IMR-90 (cell line): ENCODE measurements at regions not wholly inside any gene's neighbourhood (a gene's known extent, or its start where the extent isn't known, plus 50 kb on each side); places are given as distances from the start of the nearest gene placed in this dataset.

Experiments used
- CTCF ChIP-seq: conservative IDR thresholded peaks from 2 replicates; pipeline ENCODE4 v1.5.1; 2012; ENCODE audit warnings: mild to moderate bottlenecking, low read depth, low read length, improper control_type of control experiment
- FOS ChIP-seq: fragments of 150-350 bp; IDR thresholded peaks from 2 replicates; pipeline ENCODE4 v1.6.1; 2016; ENCODE audit warnings: low read depth, low read length

- TF ChIP-seq CTCF = no peak
- no peak for TF ChIP-seq FOS
These were observed 424.1 kb downstream of the MED10 start for GRCh38 chr5:5954275-5954598.
